ENCODE measurements at regions not wholly inside any gene's neighbourhood (a gene's known extent, or its start where the extent isn't known, plus 50 kb on each side); places are given as distances from the start of the nearest gene placed in this dataset.
"Not testable (repeated sequence)": the region's sequence is repeated elsewhere in the genome, so short reads cannot be mapped to it uniquely, and the experiment has no call there.

DNA sequence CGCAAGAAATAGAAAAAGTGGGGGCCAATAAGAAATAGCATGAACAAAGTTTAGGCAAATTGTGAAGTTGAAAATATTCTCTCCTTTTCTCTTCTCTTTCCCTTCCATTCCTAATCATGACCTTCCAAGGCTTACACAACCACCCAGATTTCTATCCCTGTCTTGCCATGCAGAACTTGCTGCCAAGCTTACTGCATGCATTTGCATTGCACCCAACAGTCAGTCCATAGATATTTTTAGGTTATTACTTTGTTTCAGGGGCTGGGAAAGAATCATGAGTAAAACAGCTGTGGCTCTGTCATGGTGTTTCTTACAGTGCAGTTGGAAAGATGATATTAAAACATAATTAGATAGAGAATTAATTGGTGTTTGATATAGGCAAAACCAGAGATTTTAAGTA lies 219.4 kb downstream of the PTGER3 start:
- Histone ChIP-seq H3K36me3 (ENCODE audit: control insufficient read depth, insufficient read depth, low read length) (no peaks in the 10 kb centered on the region), H3K27ac (ENCODE audit: insufficient read depth, low read length, poor library complexity, severe bottlenecking) (no peak overlapping the region), H3K4me1 (ENCODE audit: control insufficient read depth, insufficient read depth, low read length, poor library complexity, severe bottlenecking) (no peaks in the 10 kb centered on the region), H3K27me3 (ENCODE audit: control insufficient read depth, insufficient read depth, low read length) (no peaks in the 10 kb centered on the region), H3K4me3 (ENCODE audit: low read depth, low read length) (no peak overlapping the region), H3K9me3 (ENCODE audit: control insufficient read depth in 2 of 2, low read length in 2 of 2) (no peaks in the 10 kb centered on the region)
- Mint-ChIP-seq H3K4me1 (no peaks in the 10 kb centered on the region), H3K27me3 (no peaks in the 10 kb centered on the region), H3K4me3 (no peak overlapping the region), H3K9me3 (peaks cover 0 to 17% (median 2%) of the 10 kb centered on the region in 7 donors), H3K27ac (no peak overlapping the region), H3K36me3 (no peaks in the 10 kb centered on the region)
- DNase-seq, result no peak
- ATAC-seq (ENCODE audit: low read depth in 2 of 2), result no peak

GRCh38 chr1:70834365-70834764 lies 213.3 kb downstream of the PTGER3 start:
- not testable (repeated sequence) for H3K9me3 ChIP-seq (ENCODE audit: control insufficient read depth in 2 of 2, low read length in 2 of 2); H3K36me3 Mint-ChIP-seq; H3K27me3 ChIP-seq (ENCODE audit: control insufficient read depth, insufficient read depth, low read length); DNase-seq; H3K4me3 Mint-ChIP-seq; H3K36me3 ChIP-seq (ENCODE audit: control insufficient read depth, insufficient read depth, low read length); H3K4me1 Mint-ChIP-seq; H3K27ac Mint-ChIP-seq; H3K27ac ChIP-seq (ENCODE audit: insufficient read depth, low read length, poor library complexity, severe bottlenecking); H3K4me3 ChIP-seq (ENCODE audit: low read depth, low read length); ATAC-seq (ENCODE audit: low read depth in 2 of 2); H3K4me1 ChIP-seq (ENCODE audit: control insufficient read depth, insufficient read depth, low read length, poor library complexity, severe bottlenecking); H3K27me3 Mint-ChIP-seq
- H3K9me3 Mint-ChIP-seq, result peaks cover 0 to 12% (median 2%) of the 10 kb centered on the region in 7 donors

DNA sequence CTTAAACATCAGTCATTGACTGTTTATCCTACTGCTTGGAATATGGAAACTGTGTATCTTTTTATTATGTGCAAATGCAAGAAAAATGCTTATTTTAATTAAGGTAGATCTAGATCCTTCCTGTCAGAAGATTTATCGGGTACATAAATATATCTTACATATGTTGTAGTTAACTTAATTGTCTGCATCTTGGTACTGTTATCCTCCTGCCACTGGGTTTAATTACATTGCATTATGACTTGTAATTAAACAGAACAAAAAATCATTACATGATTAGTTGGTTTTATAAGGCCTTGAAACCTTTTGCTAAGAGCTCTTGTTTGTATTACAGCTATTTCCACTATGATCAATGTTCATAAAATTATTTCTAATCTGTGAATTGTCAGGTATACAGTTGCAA lies 211.2 kb downstream of the PTGER3 start:
- H3K27ac ChIP-seq (ENCODE audit: insufficient read depth, low read length, poor library complexity, severe bottlenecking), result no peak overlapping the region
- no peak for DNase-seq
- H3K36me3 ChIP-seq (ENCODE audit: control insufficient read depth, insufficient read depth, low read length), result no peaks in the 10 kb centered on the region
- Mint-ChIP-seq H3K4me1 (no peaks in the 10 kb centered on the region), H3K27ac (no peak overlapping the region), H3K4me3 (no peak overlapping the region), H3K36me3 (no peaks in the 10 kb centered on the region), H3K9me3 (peaks cover 0 to 9% (median 0%) of the 10 kb centered on the region in 7 donors), H3K27me3 (no peaks in the 10 kb centered on the region)
- no peaks in the 10 kb centered on the region for H3K4me1 ChIP-seq (ENCODE audit: control insufficient read depth, insufficient read depth, low read length, poor library complexity, severe bottlenecking)
- no peak overlapping the region for H3K4me3 ChIP-seq (ENCODE audit: low read depth, low read length)
- ATAC-seq (ENCODE audit: low read depth in 2 of 2), result no peak
- no peaks in the 10 kb centered on the region for H3K9me3 ChIP-seq (ENCODE audit: control insufficient read depth in 2 of 2, low read length in 2 of 2)
- H3K27me3 ChIP-seq (ENCODE audit: control insufficient read depth, insufficient read depth, low read length), result no peaks in the 10 kb centered on the region

GRCh38 chr1:70840260-70840953 lies 207.2 kb downstream of the PTGER3 start:
- DNase-seq (no peak), ATAC-seq (ENCODE audit: low read depth in 2 of 2) (no peak)
- Histone ChIP-seq H3K36me3 (ENCODE audit: control insufficient read depth, insufficient read depth, low read length) (no peaks in the 10 kb centered on the region), H3K9me3 (ENCODE audit: control insufficient read depth in 2 of 2, low read length in 2 of 2) (no peaks in the 10 kb centered on the region), H3K27ac (ENCODE audit: insufficient read depth, low read length, poor library complexity, severe bottlenecking) (no peak overlapping the region), H3K27me3 (ENCODE audit: control insufficient read depth, insufficient read depth, low read length) (no peaks in the 10 kb centered on the region), H3K4me3 (ENCODE audit: low read depth, low read length) (no peak overlapping the region), H3K4me1 (ENCODE audit: control insufficient read depth, insufficient read depth, low read length, poor library complexity, severe bottlenecking) (no peaks in the 10 kb centered on the region)
- no peak overlapping the region for H3K4me3 Mint-ChIP-seq
- no peaks in the 10 kb centered on the region for H3K4me1 Mint-ChIP-seq
- H3K9me3 Mint-ChIP-seq, result peaks cover 0 to 3% (median 3%) of the 10 kb centered on the region in 7 donors
- no peaks in the 10 kb centered on the region for H3K36me3 Mint-ChIP-seq
- H3K27ac Mint-ChIP-seq, result no peak overlapping the region
- H3K27me3 Mint-ChIP-seq, result no peaks in the 10 kb centered on the region

GRCh38 chr1:70842562-70842961 lies 205.1 kb downstream of the PTGER3 start:
- Histone ChIP-seq H3K9me3 (ENCODE audit: control insufficient read depth in 2 of 2, low read length in 2 of 2) (no peaks in the 10 kb centered on the region), H3K4me1 (ENCODE audit: control insufficient read depth, insufficient read depth, low read length, poor library complexity, severe bottlenecking) (no peaks in the 10 kb centered on the region), H3K4me3 (ENCODE audit: low read depth, low read length) (no peak overlapping the region), H3K27ac (ENCODE audit: insufficient read depth, low read length, poor library complexity, severe bottlenecking) (no peak overlapping the region), H3K36me3 (ENCODE audit: control insufficient read depth, insufficient read depth, low read length) (no peaks in the 10 kb centered on the region), H3K27me3 (ENCODE audit: control insufficient read depth, insufficient read depth, low read length) (peaks cover 2% of the 10 kb centered on the region)
- H3K36me3 Mint-ChIP-seq, result no peaks in the 10 kb centered on the region
- no peak overlapping the region for H3K4me3 Mint-ChIP-seq
- H3K9me3 Mint-ChIP-seq, result peaks cover 0 to 5% (median 2%) of the 10 kb centered on the region in 7 donors
- H3K27ac Mint-ChIP-seq, result no peak overlapping the region
- ATAC-seq (ENCODE audit: low read depth in 2 of 2) (no peak), DNase-seq (no peak)
- H3K4me1 Mint-ChIP-seq, result no peaks in the 10 kb centered on the region
- H3K27me3 Mint-ChIP-seq, result no peaks in the 10 kb centered on the region

DNA sequence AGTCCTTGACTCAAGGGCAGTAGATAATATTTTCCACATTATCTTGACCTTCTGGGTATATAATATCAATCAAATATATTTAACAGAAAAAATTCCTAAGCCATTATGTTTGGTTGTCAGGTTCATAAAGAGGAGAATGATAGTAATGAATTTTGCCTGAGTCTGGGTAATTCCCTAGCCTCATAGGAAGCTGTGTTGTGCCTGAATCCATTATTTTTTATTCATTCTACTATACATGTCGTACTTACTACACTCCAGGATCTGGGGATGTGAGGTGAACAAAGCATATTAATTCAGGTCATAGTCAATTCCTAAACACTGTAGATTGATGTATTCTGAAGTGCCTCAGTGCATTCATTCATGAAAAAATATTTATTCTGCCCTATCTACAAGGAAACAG lies 204.2 kb downstream of the PTGER3 start:
- Mint-ChIP-seq H3K27ac (no peak overlapping the region), H3K36me3 (no peaks in the 10 kb centered on the region), H3K4me1 (no peaks in the 10 kb centered on the region), H3K4me3 (no peak overlapping the region), H3K9me3 (peaks cover 0 to 5% (median 2%) of the 10 kb centered on the region in 7 donors), H3K27me3 (no peaks in the 10 kb centered on the region)
- Histone ChIP-seq H3K27me3 (ENCODE audit: control insufficient read depth, insufficient read depth, low read length) (peaks cover 2% of the 10 kb centered on the region), H3K4me1 (ENCODE audit: control insufficient read depth, insufficient read depth, low read length, poor library complexity, severe bottlenecking) (no peaks in the 10 kb centered on the region), H3K36me3 (ENCODE audit: control insufficient read depth, insufficient read depth, low read length) (no peaks in the 10 kb centered on the region), H3K4me3 (ENCODE audit: low read depth, low read length) (no peak overlapping the region), H3K9me3 (ENCODE audit: control insufficient read depth in 2 of 2, low read length in 2 of 2) (no peaks in the 10 kb centered on the region), H3K27ac (ENCODE audit: insufficient read depth, low read length, poor library complexity, severe bottlenecking) (no peak overlapping the region)
- no peak for ATAC-seq (ENCODE audit: low read depth in 2 of 2)
- DNase-seq, result no peak

DNA sequence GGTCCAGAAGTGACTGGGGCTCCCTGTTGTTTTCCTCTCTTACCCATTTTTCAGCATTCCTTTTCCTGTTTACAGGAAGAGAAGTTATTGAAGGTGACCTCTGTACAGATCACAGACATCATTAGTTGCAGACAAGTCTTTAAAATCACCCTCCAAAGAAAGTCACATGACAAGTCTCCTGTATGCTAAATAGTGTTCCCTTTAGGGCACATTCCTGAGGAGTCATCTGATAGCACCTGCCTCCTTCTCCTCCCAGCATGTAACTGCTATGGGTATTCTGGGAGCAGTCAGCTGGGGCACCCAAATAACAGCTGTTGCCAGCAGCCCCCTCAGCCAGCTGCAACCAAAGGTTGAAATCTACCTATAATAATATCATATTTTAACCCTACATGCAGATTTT lies 200.6 kb downstream of the PTGER3 start:
- Histone ChIP-seq H3K4me3 (ENCODE audit: low read depth, low read length) (no peak overlapping the region), H3K36me3 (ENCODE audit: control insufficient read depth, insufficient read depth, low read length) (no peaks in the 10 kb centered on the region), H3K27ac (ENCODE audit: insufficient read depth, low read length, poor library complexity, severe bottlenecking) (no peak overlapping the region), H3K27me3 (ENCODE audit: control insufficient read depth, insufficient read depth, low read length) (peaks cover 2% of the 10 kb centered on the region), H3K9me3 (ENCODE audit: control insufficient read depth in 2 of 2, low read length in 2 of 2) (no peaks in the 10 kb centered on the region), H3K4me1 (ENCODE audit: control insufficient read depth, insufficient read depth, low read length, poor library complexity, severe bottlenecking) (no peaks in the 10 kb centered on the region)
- Mint-ChIP-seq H3K4me1 (no peaks in the 10 kb centered on the region), H3K4me3 (no peak overlapping the region), H3K36me3 (no peaks in the 10 kb centered on the region), H3K9me3 (peaks cover 1 to 10% (median 5%) of the 10 kb centered on the region in 7 donors), H3K27ac (no peak overlapping the region), H3K27me3 (no peaks in the 10 kb centered on the region)
- DNase-seq (no peak), ATAC-seq (ENCODE audit: low read depth in 2 of 2) (no peak)

GRCh38 chr1:70855203-70855602 lies 192.4 kb downstream of the PTGER3 start:
- Histone ChIP-seq H3K4me3 (ENCODE audit: low read depth, low read length) (no peak overlapping the region), H3K36me3 (ENCODE audit: control insufficient read depth, insufficient read depth, low read length) (no peaks in the 10 kb centered on the region), H3K9me3 (ENCODE audit: control insufficient read depth in 2 of 2, low read length in 2 of 2) (no peaks in the 10 kb centered on the region), H3K27ac (ENCODE audit: insufficient read depth, low read length, poor library complexity, severe bottlenecking) (no peak overlapping the region), H3K4me1 (ENCODE audit: control insufficient read depth, insufficient read depth, low read length, poor library complexity, severe bottlenecking) (no peaks in the 10 kb centered on the region), H3K27me3 (ENCODE audit: control insufficient read depth, insufficient read depth, low read length) (no peaks in the 10 kb centered on the region)
- Mint-ChIP-seq H3K27ac (no peak overlapping the region), H3K27me3 (no peaks in the 10 kb centered on the region), H3K9me3 (peaks cover 0 to 7% (median 3%) of the 10 kb centered on the region in 7 donors), H3K36me3 (no peaks in the 10 kb centered on the region), H3K4me3 (no peak overlapping the region), H3K4me1 (no peaks in the 10 kb centered on the region)
- DNase-seq (no peak), ATAC-seq (ENCODE audit: low read depth in 2 of 2) (no peak)

All from CD4-positive, CD25-positive, alpha-beta regulatory T cell (primary cell).